ENCODE measurements at regions not wholly inside any gene's neighbourhood (a gene's known extent, or its start where the extent isn't known, plus 50 kb on each side); places are given as distances from the start of the nearest gene placed in this dataset.

- H3K36me3 Mint-ChIP-seq (ENCODE audit: low read depth), result no peaks in the 10 kb centered on the region
- H3K4me1 Mint-ChIP-seq (ENCODE audit: low read depth), result peaks cover 17% of the 10 kb centered on the region
- no peak for DNase-seq
- CTCF ChIA-PET, result no interaction called here
- intact Hi-C loops (cut with micrococcal nuclease), result loop anchor here (2.0 to 5.0 kb wide), 3 partner anchors 87 to 519 kb away; no protein-coding TSS in a partner anchor
- no peaks in the 10 kb centered on the region for H3K9me3 Mint-ChIP-seq
- no peak overlapping the region for H3K27ac Mint-ChIP-seq
- H3K4me3 Mint-ChIP-seq, result no peak overlapping the region
- H3K27me3 Mint-ChIP-seq (ENCODE audit: low read depth), result no peaks in the 10 kb centered on the region
Measured at GRCh38 chr1:213759359-213760181, 228.2 kb upstream of the PROX1 start.

GRCh38 chr1:213761845-213762407 is 225.8 kb upstream of the PROX1 start:
- H3K4me1 Mint-ChIP-seq (ENCODE audit: low read depth), result peaks cover 17% of the 10 kb centered on the region
- CTCF ChIA-PET, result no interaction called here
- H3K4me3 Mint-ChIP-seq, result peak overlapping the region; percentile 22
- H3K27me3 Mint-ChIP-seq (ENCODE audit: low read depth), result no peaks in the 10 kb centered on the region
- peak overlapping the region; percentile 83 for H3K27ac Mint-ChIP-seq
- H3K9me3 Mint-ChIP-seq, result no peaks in the 10 kb centered on the region
- H3K36me3 Mint-ChIP-seq (ENCODE audit: low read depth), result no peaks in the 10 kb centered on the region
- intact Hi-C loops (cut with micrococcal nuclease), result loop anchor here (1.0 to 5.0 kb wide), 5 partner anchors 90 to 517 kb away; partner anchors contain the start of gene PROX1
- peak; percentile 81 for DNase-seq

- Mint-ChIP-seq H3K27ac (no peak overlapping the region), H3K4me3 (no peak overlapping the region), H3K27me3 (ENCODE audit: low read depth) (no peaks in the 10 kb centered on the region), H3K36me3 (ENCODE audit: low read depth) (no peaks in the 10 kb centered on the region), H3K9me3 (no peaks in the 10 kb centered on the region), H3K4me1 (ENCODE audit: low read depth) (no peaks in the 10 kb centered on the region)
- intact Hi-C loops (cut with micrococcal nuclease), result no loop called here
- CTCF ChIA-PET, result interaction anchor here (1.0 kb wide), 1 partner anchor 16 kb away, joined by 3 read pairs; no protein-coding TSS in a partner anchor
- DNase-seq, result no peak
Measured at GRCh38 chr1:213767683-213768082, 220.1 kb upstream of the PROX1 start.

- intact Hi-C loops (cut with micrococcal nuclease), result no loop called here
- H3K9me3 Mint-ChIP-seq, result no peaks in the 10 kb centered on the region
- no peaks in the 10 kb centered on the region for H3K27me3 Mint-ChIP-seq (ENCODE audit: low read depth)
- H3K4me1 Mint-ChIP-seq (ENCODE audit: low read depth), result no peaks in the 10 kb centered on the region
- no peak overlapping the region for H3K4me3 Mint-ChIP-seq
- H3K36me3 Mint-ChIP-seq (ENCODE audit: low read depth), result no peaks in the 10 kb centered on the region
- CTCF ChIA-PET, result no interaction called here
- H3K27ac Mint-ChIP-seq, result no peak overlapping the region
- DNase-seq, result no peak
Measured at GRCh38 chr1:213772128-213773063, 215.4 kb upstream of the PROX1 start.

GRCh38 chr1:213773975-213774374 is 213.8 kb upstream of the PROX1 start:
- intact Hi-C loops (cut with micrococcal nuclease), result no loop called here
- CTCF ChIA-PET, result no interaction called here
- DNase-seq, result no peak
- Mint-ChIP-seq H3K27ac (no peak overlapping the region), H3K9me3 (no peaks in the 10 kb centered on the region), H3K4me1 (ENCODE audit: low read depth) (no peaks in the 10 kb centered on the region), H3K36me3 (ENCODE audit: low read depth) (no peaks in the 10 kb centered on the region), H3K4me3 (no peak overlapping the region), H3K27me3 (ENCODE audit: low read depth) (no peaks in the 10 kb centered on the region)

GRCh38 chr1:213776969-213777368 is 210.8 kb upstream of the PROX1 start:
- no peak overlapping the region for H3K27ac Mint-ChIP-seq
- DNase-seq, result no peak
- H3K4me3 Mint-ChIP-seq, result no peak overlapping the region
- H3K9me3 Mint-ChIP-seq, result no peaks in the 10 kb centered on the region
- no peaks in the 10 kb centered on the region for H3K27me3 Mint-ChIP-seq (ENCODE audit: low read depth)
- CTCF ChIA-PET, result no interaction called here
- no peaks in the 10 kb centered on the region for H3K36me3 Mint-ChIP-seq (ENCODE audit: low read depth)
- intact Hi-C loops (cut with micrococcal nuclease), result no loop called here
- H3K4me1 Mint-ChIP-seq (ENCODE audit: low read depth), result no peaks in the 10 kb centered on the region

- CTCF ChIA-PET, result no interaction called here
- Mint-ChIP-seq H3K36me3 (ENCODE audit: low read depth) (no peaks in the 10 kb centered on the region), H3K27ac (no peak overlapping the region), H3K4me3 (no peak overlapping the region), H3K9me3 (no peaks in the 10 kb centered on the region), H3K27me3 (ENCODE audit: low read depth) (peaks cover 3% of the 10 kb centered on the region), H3K4me1 (ENCODE audit: low read depth) (peaks cover 16% of the 10 kb centered on the region)
- no peak for DNase-seq
- intact Hi-C loops (cut with micrococcal nuclease), result no loop called here
Measured at GRCh38 chr1:213779228-213779627, 208.5 kb upstream of the PROX1 start.

GRCh38 chr1:213782941-213783672 is 204.7 kb upstream of the PROX1 start:
- intact Hi-C loops (cut with micrococcal nuclease), result no loop called here
- CTCF ChIA-PET, result interaction anchor here (1.3 kb wide), 1 partner anchor 15 kb away, joined by 3 read pairs; no protein-coding TSS in a partner anchor
- Mint-ChIP-seq H3K36me3 (ENCODE audit: low read depth) (no peaks in the 10 kb centered on the region), H3K27ac (no peak overlapping the region), H3K4me3 (peak overlapping the region; percentile 7), H3K9me3 (no peaks in the 10 kb centered on the region), H3K4me1 (ENCODE audit: low read depth) (peaks cover 21% of the 10 kb centered on the region), H3K27me3 (ENCODE audit: low read depth) (peaks cover 3% of the 10 kb centered on the region)
- no peak for DNase-seq

- peaks cover 21% of the 10 kb centered on the region for H3K4me1 Mint-ChIP-seq (ENCODE audit: low read depth)
- peaks cover 3% of the 10 kb centered on the region for H3K27me3 Mint-ChIP-seq (ENCODE audit: low read depth)
- CTCF ChIA-PET, result interaction anchor here (1.3 kb wide), 1 partner anchor 16 kb away, joined by 3 read pairs; no protein-coding TSS in a partner anchor
- H3K9me3 Mint-ChIP-seq, result no peaks in the 10 kb centered on the region
- peak; percentile 13 for DNase-seq
- H3K27ac Mint-ChIP-seq, result no peak overlapping the region
- intact Hi-C loops (cut with micrococcal nuclease), result no loop called here
- no peaks in the 10 kb centered on the region for H3K36me3 Mint-ChIP-seq (ENCODE audit: low read depth)
- H3K4me3 Mint-ChIP-seq, result no peak overlapping the region
Measured at GRCh38 chr1:213783893-213784292, 203.9 kb upstream of the PROX1 start.

- H3K36me3 Mint-ChIP-seq (ENCODE audit: low read depth), result no peaks in the 10 kb centered on the region
- DNase-seq, result no peak
- intact Hi-C loops (cut with micrococcal nuclease), result loop anchor here (5.0 kb wide), 1 partner anchor 66 kb away; no protein-coding TSS in a partner anchor
- H3K9me3 Mint-ChIP-seq, result no peaks in the 10 kb centered on the region
- CTCF ChIA-PET, result no interaction called here
- peaks cover 21% of the 10 kb centered on the region for H3K4me1 Mint-ChIP-seq (ENCODE audit: low read depth)
- peaks cover 3% of the 10 kb centered on the region for H3K27me3 Mint-ChIP-seq (ENCODE audit: low read depth)
- H3K27ac Mint-ChIP-seq, result no peak overlapping the region
- no peak overlapping the region for H3K4me3 Mint-ChIP-seq
Measured at GRCh38 chr1:213786683-213787082, 201.1 kb upstream of the PROX1 start.

GRCh38 chr1:213790565-213790964 is 197.2 kb upstream of the PROX1 start:
- H3K4me3 Mint-ChIP-seq, result no peak overlapping the region
- H3K4me1 Mint-ChIP-seq (ENCODE audit: low read depth), result no peaks in the 10 kb centered on the region
- no peak for DNase-seq
- no peaks in the 10 kb centered on the region for H3K9me3 Mint-ChIP-seq
- H3K27me3 Mint-ChIP-seq (ENCODE audit: low read depth), result no peaks in the 10 kb centered on the region
- intact Hi-C loops (cut with micrococcal nuclease), result no loop called here
- H3K27ac Mint-ChIP-seq, result no peak overlapping the region
- CTCF ChIA-PET, result no interaction called here
- no peaks in the 10 kb centered on the region for H3K36me3 Mint-ChIP-seq (ENCODE audit: low read depth)
